ENCODE measurements at regions not wholly inside any gene's neighbourhood (a gene's known extent, or its start where the extent isn't known, plus 50 kb on each side); places are given as distances from the start of the nearest gene placed in this dataset.

- intact Hi-C loops (cut with DNase I; ENCODE audit: low total_unique reads): no loop called here
- TF ChIP-seq CTCF (IDR thresholded peaks at IDR 0.05) (no peak), POLR2A (IDR thresholded peaks at IDR 0.05) (no peak)
- no peak for DNase-seq (ENCODE audit: low spot score in 2 of 2)
- H3K4me3 ChIP-seq (ENCODE audit: low read depth, poor library complexity, severe bottlenecking): no peak overlapping the region
- 58 to 59% methylated on average over 3 of the region's 3 CpGs for WGBS, 2 donors
These were observed 247.1 kb upstream of the GALNT17 start for GRCh38 chr7:70884809-70885208.

GRCh38 chr7:70886547-70886946 is 245.4 kb upstream of the GALNT17 start:
- intact Hi-C loops (cut with DNase I; ENCODE audit: low total_unique reads): no loop called here
- TF ChIP-seq POLR2A (IDR thresholded peaks at IDR 0.05) (no peak), CTCF (IDR thresholded peaks at IDR 0.05) (no peak)
- H3K4me3 ChIP-seq (ENCODE audit: low read depth, poor library complexity, severe bottlenecking): no peak overlapping the region
- no peak for DNase-seq (ENCODE audit: low spot score in 2 of 2)
- 42 to 57% methylated on average over 1 of the region's 1 CpG for WGBS, 2 donors

- WGBS, 2 donors: 29 to 57% methylated on average over 1 of the region's 1 CpG
- DNase-seq (ENCODE audit: low spot score in 2 of 2): no peak
- intact Hi-C loops (cut with DNase I; ENCODE audit: low total_unique reads): no loop called here
- H3K4me3 ChIP-seq (ENCODE audit: low read depth, poor library complexity, severe bottlenecking): no peak overlapping the region
- TF ChIP-seq POLR2A (IDR thresholded peaks at IDR 0.05): no peak
- TF ChIP-seq CTCF (IDR thresholded peaks at IDR 0.05): no peak
These were observed 244.8 kb upstream of the GALNT17 start for GRCh38 chr7:70887186-70887585.

GRCh38 chr7:70890147-70890969 is 241.6 kb upstream of the GALNT17 start:
- no peak overlapping the region for H3K4me3 ChIP-seq (ENCODE audit: low read depth, poor library complexity, severe bottlenecking)
- intact Hi-C loops (cut with DNase I; ENCODE audit: low total_unique reads): no loop called here
- DNase-seq (ENCODE audit: low spot score in 2 of 2): no peak
- no peak for TF ChIP-seq CTCF (IDR thresholded peaks at IDR 0.05)
- TF ChIP-seq POLR2A (IDR thresholded peaks at IDR 0.05): no peak
- WGBS, 2 donors: 74 to 75% methylated on average over 4 of the region's 4 CpGs

- TF ChIP-seq POLR2A (IDR thresholded peaks at IDR 0.05) (no peak), CTCF (IDR thresholded peaks at IDR 0.05) (no peak)
- intact Hi-C loops (cut with DNase I; ENCODE audit: low total_unique reads): no loop called here
- no peak overlapping the region for H3K4me3 ChIP-seq (ENCODE audit: low read depth, poor library complexity, severe bottlenecking)
- 85% methylated on average over 10 of the region's 10 CpGs for WGBS, 2 donors
- DNase-seq (ENCODE audit: low spot score in 2 of 2): no peak
These were observed 238.5 kb upstream of the GALNT17 start for GRCh38 chr7:70893422-70893821.
